ENCODE measurements at regions not wholly inside any gene's neighbourhood (a gene's known extent, or its start where the extent isn't known, plus 50 kb on each side); places are given as distances from the start of the nearest gene placed in this dataset.
"Not testable (repeated sequence)": the region's sequence is repeated elsewhere in the genome, so short reads cannot be mapped to it uniquely, and the experiment has no call there.

GRCh38 chr2:200121931-200122330, 166.5 kb downstream of the MAIP1 start:
- intact Hi-C loops (cut with DNase I), result no loop called here
- no peak overlapping the region for H3K27ac ChIP-seq
- H3K27me3 ChIP-seq, result no peaks in the 10 kb centered on the region
- no peaks in the 10 kb centered on the region for H3K9me3 ChIP-seq
- no peaks in the 10 kb centered on the region for H3K36me3 ChIP-seq
- no peak overlapping the region for H3K4me3 ChIP-seq
- H3K4me1 ChIP-seq, result peaks cover 0 to 5% (median 0%) of the 10 kb centered on the region in 4 donors
- no peak for TF ChIP-seq CTCF (IDR thresholded peaks at IDR 0.05)
- no peak for TF ChIP-seq EP300 (IDR thresholded peaks at IDR 0.05)
- no peak for TF ChIP-seq POLR2AphosphoS5 (IDR thresholded peaks at IDR 0.05)
- TF ChIP-seq POLR2A (IDR thresholded peaks at IDR 0.05), result no peak
- no peak for DNase-seq

GRCh38 chr2:200122683-200123082, 167.3 kb downstream of the MAIP1 start:
- H3K4me3 ChIP-seq, result no peak overlapping the region
- DNase-seq, result no peak
- no peaks in the 10 kb centered on the region for H3K9me3 ChIP-seq
- peaks cover 0 to 5% (median 0%) of the 10 kb centered on the region in 4 donors for H3K4me1 ChIP-seq
- no peaks in the 10 kb centered on the region for H3K36me3 ChIP-seq
- TF ChIP-seq CTCF (IDR thresholded peaks at IDR 0.05) (no peak), POLR2A (IDR thresholded peaks at IDR 0.05) (no peak), POLR2AphosphoS5 (IDR thresholded peaks at IDR 0.05) (no peak), EP300 (IDR thresholded peaks at IDR 0.05) (no peak)
- no peaks in the 10 kb centered on the region for H3K27me3 ChIP-seq
- no peak overlapping the region for H3K27ac ChIP-seq
- intact Hi-C loops (cut with DNase I), result no loop called here

- WGBS, 2 donors, result 34 to 77% methylated on average over 10 of the region's 10 CpGs
- DNase-seq; H3K4me3 ChIP-seq; intact Hi-C loops (cut with DNase I); H3K27me3 ChIP-seq; H3K36me3 ChIP-seq; H3K27ac ChIP-seq; H3K4me1 ChIP-seq; H3K9me3 ChIP-seq: not testable (repeated sequence)
Observed at GRCh38 chr2:200124665-200125368, 169.4 kb downstream of the MAIP1 start.

GRCh38 chr2:200125444-200126284, 170.3 kb downstream of the MAIP1 start:
- Histone ChIP-seq H3K36me3 (no peaks in the 10 kb centered on the region), H3K9me3 (no peaks in the 10 kb centered on the region), H3K27ac (no peak overlapping the region), H3K27me3 (no peaks in the 10 kb centered on the region), H3K4me1 (peaks cover 0 to 5% (median 0%) of the 10 kb centered on the region in 4 donors), H3K4me3 (no peak overlapping the region)
- intact Hi-C loops (cut with DNase I), result no loop called here
- WGBS, 2 donors, result 33 to 61% methylated on average over 4 of the region's 4 CpGs
- no peak for TF ChIP-seq POLR2A (IDR thresholded peaks at IDR 0.05)
- TF ChIP-seq EP300 (IDR thresholded peaks at IDR 0.05), result no peak
- no peak for TF ChIP-seq CTCF (IDR thresholded peaks at IDR 0.05)
- no peak for TF ChIP-seq POLR2AphosphoS5 (IDR thresholded peaks at IDR 0.05)
- no peak for DNase-seq

- intact Hi-C loops (cut with DNase I); H3K9me3 ChIP-seq; DNase-seq; H3K4me1 ChIP-seq; H3K27me3 ChIP-seq; H3K36me3 ChIP-seq; H3K27ac ChIP-seq; H3K4me3 ChIP-seq: not testable (repeated sequence)
- whole genome bisulfite sequencing, 2 donors, result 6 to 51% methylated on average over 2 of the region's 2 CpGs
Observed at GRCh38 chr2:200126285-200126670, 170.9 kb downstream of the MAIP1 start.

- H3K36me3 ChIP-seq; H3K4me3 ChIP-seq; H3K4me1 ChIP-seq; intact Hi-C loops (cut with DNase I); DNase-seq; H3K9me3 ChIP-seq; H3K27me3 ChIP-seq; H3K27ac ChIP-seq: not testable (repeated sequence)
- 93 to 96% methylated on average over 2 of the region's 2 CpGs for WGBS, 2 donors
Observed at GRCh38 chr2:200126680-200127079, 171.3 kb downstream of the MAIP1 start.
